Smooth muscle cell (in vitro differentiated cells): ENCODE measurements at regions not wholly inside any gene's neighbourhood (a gene's known extent, or its start where the extent isn't known, plus 50 kb on each side); places are given as distances from the start of the nearest gene placed in this dataset.
"Not testable (repeated sequence)": the region's sequence is repeated elsewhere in the genome, so short reads cannot be mapped to it uniquely, and the experiment has no call there.

Source experiments
- DNase-seq: peaks from one replicate; lab custom pipeline; 2025; ENCODE audit not compliant: unreplicated experiment; lab: John Stamatoyannopoulos, UW
- H2AFZ ChIP-seq: fragments of 200-600 bp; sonication (generic); 2 replicates; pipeline ENCODE4 v1.6.0; 2016; ENCODE audit warnings: antibody characterized with exemption, low read depth, mild to moderate bottlenecking
- H3F3A ChIP-seq: fragments of 200-600 bp; sonication (generic); 2 replicates; pipeline ENCODE4 v1.6.0; 2017; ENCODE audit warnings: antibody characterized with exemption, low read depth
- H3K27ac ChIP-seq: fragments of 200-600 bp; sonication (generic); 2 replicates; pipeline ENCODE4 v1.5.1; 2016; ENCODE audit warnings: low read depth, mild to moderate bottlenecking
- H3K27me3 ChIP-seq: fragments of 200-600 bp; sonication (generic); 2 replicates; pipeline ENCODE4 v1.6.1; 2016; ENCODE audit warnings: low read depth, mild to moderate bottlenecking
- H3K36me3 ChIP-seq: fragments of 200-600 bp; sonication (generic); 2 replicates; pipeline ENCODE4 v1.5.1; 2016; ENCODE audit warnings: low read depth
- H3K4me1 ChIP-seq: fragments of 200-600 bp; sonication (generic); 2 replicates; pipeline ENCODE4 v1.5.1; 2016; ENCODE audit warnings: low read depth
- H3K4me2 ChIP-seq: fragments of 200-600 bp; sonication (generic); 2 replicates; pipeline ENCODE4 v1.6.0; 2016; ENCODE audit warnings: mild to moderate bottlenecking
- H3K4me3 ChIP-seq: fragments of 200-600 bp; sonication (generic); 2 replicates; pipeline ENCODE4 v1.5.1; 2016; ENCODE audit warnings: mild to moderate bottlenecking
- H3K79me2 ChIP-seq: fragments of 200-600 bp; sonication (generic); 2 replicates; pipeline ENCODE4 v1.6.0; 2016; ENCODE audit warnings: low read depth, mild to moderate bottlenecking
- H3K9ac ChIP-seq: fragments of 200-600 bp; sonication (generic); 2 replicates; pipeline ENCODE4 v1.6.0; 2016; ENCODE audit warnings: low read depth
- H3K9me3 ChIP-seq: fragments of 200-600 bp; sonication (generic); replicated peaks from 2 replicates; pipeline ENCODE4 v1.5.1; 2016; ENCODE audit warnings: low read depth
- H4K20me1 ChIP-seq: fragments of 200-600 bp; sonication (generic); 2 replicates; pipeline ENCODE4 v1.6.0; 2016; ENCODE audit warnings: low read depth
- CTCF ChIP-seq: fragments of 200-600 bp; sonication (generic); IDR thresholded peaks from 2 replicates; pipeline ENCODE4 v1.5.1; 2017; ENCODE audit warnings: borderline replicate concordance, mild to moderate bottlenecking, antibody characterized with exemption; ENCODE audit not compliant: insufficient read depth, poor library complexity, severe bottlenecking
- WGBS: methylation state at CpG from one replicate; pipeline ENCODE4 v1.1.7; 2016; ENCODE audit warnings: low lambda C conversion rate; 5-methylcytosine and 5-hydroxymethylcytosine counted together

GRCh38 chr10:65270969-65271368, 1654.9 kb upstream of the LRRTM3 start:
- Histone ChIP-seq H3K79me2 (no peaks in the 10 kb centered on the region), H4K20me1 (no peaks in the 10 kb centered on the region), H3K9me3 (no peaks in the 10 kb centered on the region), H3K4me2 (no peak overlapping the region), H3F3A (no peaks in the 10 kb centered on the region), H3K4me3 (no peak overlapping the region), H3K36me3 (no peaks in the 10 kb centered on the region), H3K9ac (no peak overlapping the region), H2AFZ (no peak overlapping the region), H3K4me1 (no peaks in the 10 kb centered on the region), H3K27ac (no peak overlapping the region), H3K27me3 (no peaks in the 10 kb centered on the region)
- no peak for DNase-seq
- WGBS, result 98% methylated on average over 10 of the region's 10 CpGs
- no peak for TF ChIP-seq CTCF

GRCh38 chr10:65273115-65273514, 1652.7 kb upstream of the LRRTM3 start:
- Histone ChIP-seq H3K27me3 (no peaks in the 10 kb centered on the region), H3K36me3 (no peaks in the 10 kb centered on the region), H2AFZ (no peak overlapping the region), H3K4me3 (no peak overlapping the region), H3K27ac (no peak overlapping the region), H3K4me2 (no peak overlapping the region), H4K20me1 (no peaks in the 10 kb centered on the region), H3K9ac (no peak overlapping the region), H3K4me1 (no peaks in the 10 kb centered on the region), H3F3A (no peaks in the 10 kb centered on the region), H3K9me3 (no peaks in the 10 kb centered on the region), H3K79me2 (no peaks in the 10 kb centered on the region)
- TF ChIP-seq CTCF, result no peak
- no peak for DNase-seq

GRCh38 chr10:65275296-65275695, 1650.5 kb upstream of the LRRTM3 start:
- TF ChIP-seq CTCF, result no peak
- 87% methylated on average over 4 of the region's 4 CpGs for WGBS
- no peaks in the 10 kb centered on the region for H3K9me3 ChIP-seq

GRCh38 chr10:65284495-65285041, 1641.3 kb upstream of the LRRTM3 start:
- no peaks in the 10 kb centered on the region for H3K9me3 ChIP-seq
- no peak overlapping the region for H3K27ac ChIP-seq
- no peak for TF ChIP-seq CTCF
- no peaks in the 10 kb centered on the region for H3K36me3 ChIP-seq
- H3K79me2 ChIP-seq, result no peaks in the 10 kb centered on the region
- no peak overlapping the region for H3K4me2 ChIP-seq
- no peaks in the 10 kb centered on the region for H3K4me1 ChIP-seq
- no peak for DNase-seq
- no peak overlapping the region for H2AFZ ChIP-seq
- H3K9ac ChIP-seq, result no peak overlapping the region
- no peaks in the 10 kb centered on the region for H4K20me1 ChIP-seq
- no peaks in the 10 kb centered on the region for H3K27me3 ChIP-seq
- WGBS, result 82% methylated on average over 5 of the region's 5 CpGs
- no peak overlapping the region for H3K4me3 ChIP-seq
- H3F3A ChIP-seq, result no peaks in the 10 kb centered on the region

More at GRCh38 chr10:65275296-65275695, 1650.5 kb upstream of the LRRTM3 start:
- no peaks in the 10 kb centered on the region for H3F3A ChIP-seq
- no peak overlapping the region for H3K4me3 ChIP-seq
- no peak overlapping the region for H3K27ac ChIP-seq
- H3K27me3 ChIP-seq, result no peaks in the 10 kb centered on the region
- H3K4me2 ChIP-seq, result no peak overlapping the region
- no peak for DNase-seq
- no peak overlapping the region for H2AFZ ChIP-seq
- H3K4me1 ChIP-seq, result no peaks in the 10 kb centered on the region
- no peak overlapping the region for H3K9ac ChIP-seq
- H3K36me3 ChIP-seq, result no peaks in the 10 kb centered on the region
- no peaks in the 10 kb centered on the region for H4K20me1 ChIP-seq
- H3K79me2 ChIP-seq, result no peaks in the 10 kb centered on the region

- H3K79me2 ChIP-seq, H3K9me3 ChIP-seq, H3K27ac ChIP-seq, H4K20me1 ChIP-seq, H3K4me3 ChIP-seq, DNase-seq, H3K4me2 ChIP-seq, H3F3A ChIP-seq, H3K27me3 ChIP-seq, H3K36me3 ChIP-seq, H3K4me1 ChIP-seq, H3K9ac ChIP-seq, H2AFZ ChIP-seq: not testable (repeated sequence)
- WGBS, result 98% methylated on average over 3 of the region's 3 CpGs
Observed at GRCh38 chr10:65285726-65286125, 1640.1 kb upstream of the LRRTM3 start.
